Right atrium auricular region (tissue), 2 donors: ENCODE measurements at regions not wholly inside any gene's neighbourhood (a gene's known extent, or its start where the extent isn't known, plus 50 kb on each side); places are given as distances from the start of the nearest gene placed in this dataset.

Experiments
- DNase-seq: peaks from one replicate; pipeline ENCODE4 v3.0.0-alpha.2; 2019; ENCODE audit warnings: low spot score
- H3K27ac ChIP-seq, 2 donors: fragments of 200-600 bp; sonication (generic); 1 replicate in 1 of 2; 2 replicates in 1 of 2; pipeline ENCODE4 v1.5.1; 2016 to 2019
- H3K27me3 ChIP-seq, 2 donors: fragments of 200-600 bp; sonication (generic); one replicate each; pipeline versions ENCODE4 v1.5.1 to v1.6.0; 2017 to 2019
- H3K36me3 ChIP-seq: fragments of 200-600 bp; sonication (generic); one replicate; pipeline ENCODE4 v1.5.1; 2016
- H3K4me1 ChIP-seq, 2 donors: fragments of 200-600 bp; sonication (generic); one replicate each; pipeline versions ENCODE4 v1.5.1 to v1.6.0; 2017 to 2019
- H3K4me3 ChIP-seq, 2 donors: fragments of 200-600 bp; sonication (generic); 1 replicate in 1 of 2; 2 replicates in 1 of 2; pipeline ENCODE4 v1.5.1; 2017 to 2019; ENCODE audit warnings: mild to moderate bottlenecking in 1 of 2, moderate library complexity in 1 of 2
- H3K9me3 ChIP-seq, 2 donors: fragments of 200-600 bp; sonication (generic); one replicate each; pipeline ENCODE4 v1.5.1; 2019
- TF ChIP-seq, protein P1 (sequence below), 2 donors: fragments of 200-600 bp; sonication (generic); IDR thresholded peaks; one replicate each; pipeline ENCODE4 v1.5.1; 2019; ENCODE audit warnings: antibody characterized with exemption in 2 of 2

DNA sequence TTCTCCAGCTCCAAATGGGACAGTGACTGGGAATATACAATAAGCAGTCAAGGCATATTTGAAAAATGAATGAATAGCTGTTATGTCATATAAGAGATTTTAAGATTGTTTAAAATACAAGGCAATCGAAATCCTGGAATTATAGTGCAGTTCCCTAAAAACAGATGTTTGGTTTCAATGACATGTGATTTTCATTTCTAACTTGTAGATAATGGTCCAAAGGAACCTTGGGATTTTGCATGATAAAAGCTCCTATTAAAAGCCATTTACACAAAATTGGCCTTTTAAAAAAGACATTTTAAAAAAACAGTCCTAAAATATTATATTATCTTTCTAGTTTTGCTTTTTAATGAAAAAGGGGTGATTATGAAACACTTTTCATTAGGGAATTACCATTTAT, 905.1 kb downstream of the GALC start:
- Histone ChIP-seq H3K4me1 (no peaks in the 10 kb centered on the region), H3K4me3 (no peak overlapping the region), H3K27me3 (no peaks in the 10 kb centered on the region), H3K36me3 (no peaks in the 10 kb centered on the region), H3K27ac (no peak overlapping the region), H3K9me3 (no peaks in the 10 kb centered on the region)
- DNase-seq = no peak
- TF ChIP-seq, protein P1, sequence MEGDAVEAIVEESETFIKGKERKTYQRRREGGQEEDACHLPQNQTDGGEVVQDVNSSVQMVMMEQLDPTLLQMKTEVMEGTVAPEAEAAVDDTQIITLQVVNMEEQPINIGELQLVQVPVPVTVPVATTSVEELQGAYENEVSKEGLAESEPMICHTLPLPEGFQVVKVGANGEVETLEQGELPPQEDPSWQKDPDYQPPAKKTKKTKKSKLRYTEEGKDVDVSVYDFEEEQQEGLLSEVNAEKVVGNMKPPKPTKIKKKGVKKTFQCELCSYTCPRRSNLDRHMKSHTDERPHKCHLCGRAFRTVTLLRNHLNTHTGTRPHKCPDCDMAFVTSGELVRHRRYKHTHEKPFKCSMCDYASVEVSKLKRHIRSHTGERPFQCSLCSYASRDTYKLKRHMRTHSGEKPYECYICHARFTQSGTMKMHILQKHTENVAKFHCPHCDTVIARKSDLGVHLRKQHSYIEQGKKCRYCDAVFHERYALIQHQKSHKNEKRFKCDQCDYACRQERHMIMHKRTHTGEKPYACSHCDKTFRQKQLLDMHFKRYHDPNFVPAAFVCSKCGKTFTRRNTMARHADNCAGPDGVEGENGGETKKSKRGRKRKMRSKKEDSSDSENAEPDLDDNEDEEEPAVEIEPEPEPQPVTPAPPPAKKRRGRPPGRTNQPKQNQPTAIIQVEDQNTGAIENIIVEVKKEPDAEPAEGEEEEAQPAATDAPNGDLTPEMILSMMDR (IDR thresholded peaks at IDR 0.05) = no peak

GRCh38 chr14:87084908-87085307, 908.1 kb downstream of the GALC start:
- no peaks in the 10 kb centered on the region for H3K9me3 ChIP-seq
- H3K4me3 ChIP-seq = no peak overlapping the region
- no peaks in the 10 kb centered on the region for H3K27me3 ChIP-seq
- DNase-seq = no peak
- TF ChIP-seq, protein P1 (IDR thresholded peaks at IDR 0.05) = no peak
- H3K36me3 ChIP-seq = no peaks in the 10 kb centered on the region
- H3K27ac ChIP-seq = no peak overlapping the region
- H3K4me1 ChIP-seq = no peaks in the 10 kb centered on the region

GRCh38 chr14:87082917-87083316, 910.1 kb downstream of the GALC start:
- H3K27ac ChIP-seq = no peak overlapping the region

GRCh38 chr14:87081004-87081403, 912.0 kb downstream of the GALC start:
- Histone ChIP-seq H3K27me3 (no peaks in the 10 kb centered on the region), H3K9me3 (no peaks in the 10 kb centered on the region), H3K4me1 (no peaks in the 10 kb centered on the region), H3K27ac (no peak overlapping the region), H3K36me3 (no peaks in the 10 kb centered on the region), H3K4me3 (no peak overlapping the region)
- TF ChIP-seq, protein P1 (IDR thresholded peaks at IDR 0.05) = no peak
- no peak for DNase-seq

More at GRCh38 chr14:87082917-87083316, 910.1 kb downstream of the GALC start:
- H3K4me1 ChIP-seq = no peaks in the 10 kb centered on the region
- H3K36me3 ChIP-seq = no peaks in the 10 kb centered on the region
- DNase-seq = no peak
- TF ChIP-seq, protein P1 (IDR thresholded peaks at IDR 0.05) = no peak
- no peak overlapping the region for H3K4me3 ChIP-seq
- H3K9me3 ChIP-seq = no peaks in the 10 kb centered on the region
- H3K27me3 ChIP-seq = no peaks in the 10 kb centered on the region

- Histone ChIP-seq H3K4me1 (no peaks in the 10 kb centered on the region), H3K27me3 (no peaks in the 10 kb centered on the region), H3K9me3 (no peaks in the 10 kb centered on the region), H3K27ac (no peak overlapping the region), H3K36me3 (no peaks in the 10 kb centered on the region), H3K4me3 (no peak overlapping the region)
- DNase-seq = no peak
- TF ChIP-seq, protein P1 (IDR thresholded peaks at IDR 0.05) = no peak
These were observed 912.8 kb downstream of the GALC start for GRCh38 chr14:87080146-87080545.

- Histone ChIP-seq H3K36me3 (no peaks in the 10 kb centered on the region), H3K4me3 (no peak overlapping the region), H3K27me3 (no peaks in the 10 kb centered on the region), H3K27ac (no peak overlapping the region), H3K4me1 (no peaks in the 10 kb centered on the region), H3K9me3 (no peaks in the 10 kb centered on the region)
- TF ChIP-seq, protein P1 (IDR thresholded peaks at IDR 0.05) = no peak
- DNase-seq = no peak
These were observed 913.6 kb downstream of the GALC start for GRCh38 chr14:87079416-87079815.
